HCT116 (cell line): ENCODE measurements at regions not wholly inside any gene's neighbourhood (a gene's known extent, or its start where the extent isn't known, plus 50 kb on each side); places are given as distances from the start of the nearest gene placed in this dataset.

ENCODE experiments used
- ATAC-seq: fragments of 200-7000 bp; cut with Tn5 transposase; 2 replicates; pipeline ENCODE4 v1.9.1; 2020; ENCODE audit warnings: mild to moderate bottlenecking, moderate library complexity
- BruUV-seq: library from RNA; stranded (reverse); fragments of 400-500 nt; replicated peaks from 2 replicates; lab custom pipeline; 2021; lab: Mats Ljungman, UMichigan
- CTCF ChIA-PET: fragments of 300-600 bp; sonication (Branson Sonifier 250); formaldehyde crosslinking; loops from one replicate; lab custom pipeline; 2021; ENCODE audit warnings: antibody characterized with exemption; lab: Charles Lee
- POLR2A ChIA-PET: fragments of 300-600, 350-600 bp; sonication (Branson Sonifier 250); formaldehyde crosslinking; loops from one replicate; lab custom pipeline; 2021; ENCODE audit warnings: antibody characterized with exemption; lab: Charles Lee
- RAD21 ChIA-PET, 2 experiments: fragments of 300-600 bp; sonication (Branson Sonifier 250); formaldehyde crosslinking; loops; one replicate each; lab custom pipeline; 2023; ENCODE audit warnings: low total read pairs in 2 of 2; ENCODE audit not compliant: uncharacterized antibody in 2 of 2, unreplicated experiment in 2 of 2, low non-redundant PET in 1 of 2; lab: Charles Lee
- DNase-seq: peaks from one replicate; pipeline ENCODE4 v3.0.0-alpha.2; 2010; ENCODE audit warnings: low read depth, low spot score
- H2AFZ ChIP-seq: fragments of 200-600 bp; shearing (Covaris generic), sonication (generic); 2 replicates; pipeline ENCODE4 v1.6.1; 2017; ENCODE audit warnings: low read depth, mixed run types, mixed read lengths, antibody characterized with exemption, low read length; ENCODE audit not compliant: poor library complexity, severe bottlenecking
- H3K27ac ChIP-seq: 2 replicates; pipeline ENCODE4 v1.5.1; 2012; ENCODE audit warnings: low read depth, low read length
- H3K27me3 ChIP-seq: fragments of 200-600 bp; sonication (generic); 2 replicates; pipeline ENCODE4 v1.6.1; 2016; ENCODE audit warnings: mixed run types, low read length, mixed read lengths; ENCODE audit not compliant: insufficient read depth
- H3K36me3 ChIP-seq, 2 experiments: fragments of 200-500 bp in 1 of 2; fragments of 200-600 bp in 1 of 2; sonication (Bioruptor generic) in 1 of 2; sonication (generic) in 1 of 2; 2 replicates each; pipeline versions ENCODE4 v1.5.1 to v1.6.1; 2014 to 2016; ENCODE audit warnings: low read length in 2 of 2, inconsistent platforms in 1 of 2, mixed read lengths in 1 of 2, mixed run types in 1 of 2; ENCODE audit not compliant: insufficient read depth in 2 of 2, control insufficient read depth in 1 of 2
- H3K4me1 ChIP-seq, 2 experiments: fragments of 200-600 bp in 1 of 2; sonication (generic) in 1 of 2; 2 replicates each; pipeline versions ENCODE4 v1.5.1 to v1.6.1; 2012 to 2017; ENCODE audit warnings: low read length in 2 of 2, inconsistent platforms in 1 of 2, mild to moderate bottlenecking in 1 of 2, mixed read lengths in 1 of 2, mixed run types in 1 of 2, moderate library complexity in 1 of 2; ENCODE audit not compliant: insufficient read depth in 2 of 2, control insufficient read depth in 1 of 2
- H3K4me2 ChIP-seq: fragments of 200-600 bp; sonication (generic); 2 replicates; pipeline ENCODE4 v1.6.1; 2017; ENCODE audit warnings: mixed run types, low read length, mixed read lengths
- H3K4me3 ChIP-seq, 2 experiments: fragments of 200-600 bp in 1 of 2; sonication (generic) in 1 of 2; replicated peaks in 1 of 2; 2 replicates each; pipeline ENCODE4 v1.5.1; 2011 to 2016; ENCODE audit warnings: low read length in 2 of 2, control low read depth in 1 of 2, low read depth in 1 of 2, mild to moderate bottlenecking in 1 of 2, mixed read lengths in 1 of 2, mixed run types in 1 of 2
- H3K79me2 ChIP-seq: fragments of 200-600 bp; sonication (generic); 2 replicates; pipeline ENCODE4 v1.6.1; 2017; ENCODE audit warnings: mild to moderate bottlenecking, mixed run types, low read length, moderate library complexity, mixed read lengths; ENCODE audit not compliant: insufficient read depth
- H3K9ac ChIP-seq: fragments of 200-600 bp; sonication (generic); 2 replicates; pipeline ENCODE4 v1.6.1; 2016; ENCODE audit warnings: low read length, mixed read lengths
- H3K9me2 ChIP-seq: fragments of 200-600 bp; sonication (generic), shearing (Covaris generic); 2 replicates; pipeline ENCODE4 v1.6.1; 2017; ENCODE audit warnings: mixed run types, mild to moderate bottlenecking, moderate library complexity; ENCODE audit not compliant: insufficient read depth
- H3K9me3 ChIP-seq, 2 experiments: fragments of 200-500 bp in 1 of 2; fragments of 200-600 bp in 1 of 2; sonication (Bioruptor generic) in 1 of 2; sonication (generic) in 1 of 2; 2 replicates each; pipeline ENCODE4 v1.6.1; 2014 to 2017; ENCODE audit warnings: low read length in 2 of 2, mixed read lengths in 2 of 2, inconsistent platforms in 1 of 2, low read depth in 1 of 2, mild to moderate bottlenecking in 1 of 2, mixed run types in 1 of 2, moderate library complexity in 1 of 2; ENCODE audit not compliant: control insufficient read depth in 1 of 2, insufficient read depth in 1 of 2
- H4K20me1 ChIP-seq: fragments of 200-600 bp; sonication (generic), shearing (Covaris generic); 2 replicates; pipeline ENCODE4 v1.6.1; 2017; ENCODE audit warnings: mixed run types, mild to moderate bottlenecking, moderate library complexity; ENCODE audit not compliant: insufficient read depth
- CBX3 ChIP-seq: IDR thresholded peaks from 2 replicates; pipeline ENCODE4 v1.6.1; 2012; ENCODE audit warnings: low read depth
- CEBPB ChIP-seq: IDR thresholded peaks from 2 replicates; pipeline ENCODE4 v1.6.1; 2012; ENCODE audit warnings: low read depth
- EGR1 ChIP-seq: IDR thresholded peaks from 2 replicates; pipeline ENCODE4 v1.6.1; 2012; ENCODE audit warnings: low read depth
- ELF1 ChIP-seq: IDR thresholded peaks from 2 replicates; pipeline ENCODE4 v1.6.1; 2012; ENCODE audit warnings: low read depth, borderline replicate concordance
- EZH2 ChIP-seq: fragments of 200-600 bp; sonication (generic); IDR thresholded peaks from 2 replicates; pipeline ENCODE4 v1.6.1; 2017; ENCODE audit warnings: antibody characterized with exemption, mixed run types
- EZH2phosphoT487 ChIP-seq: fragments of 200-600 bp; IDR thresholded peaks from 2 replicates; pipeline ENCODE4 v1.6.1; 2018; ENCODE audit warnings: antibody characterized with exemption, borderline replicate concordance
- JUND ChIP-seq: IDR thresholded peaks from 2 replicates; pipeline ENCODE4 v1.6.1; 2012
- POLR2A ChIP-seq: IDR thresholded peaks from 2 replicates; pipeline ENCODE4 v1.7.0; 2011; ENCODE audit warnings: borderline replicate concordance; ENCODE audit not compliant: insufficient read depth, insufficient read length; ENCODE audit errors: extremely low read depth
- RAD21 ChIP-seq: IDR thresholded peaks from 2 replicates; pipeline ENCODE4 v1.6.1; 2012; ENCODE audit warnings: low read depth, mild to moderate bottlenecking
- SIN3A ChIP-seq: IDR thresholded peaks from 2 replicates; pipeline ENCODE4 v1.6.1; 2012; ENCODE audit warnings: low read depth
- SRF ChIP-seq: IDR thresholded peaks from 2 replicates; pipeline ENCODE4 v1.6.1; 2012; ENCODE audit warnings: low read depth
- TCF7L2 ChIP-seq: IDR thresholded peaks from 2 replicates; pipeline ENCODE4 v1.7.0; 2011; ENCODE audit warnings: borderline replicate concordance, inconsistent platforms; ENCODE audit not compliant: insufficient read depth, insufficient read length; ENCODE audit errors: extremely low read depth
- ZNF274 ChIP-seq: fragments of 200-500 bp; sonication (Bioruptor generic); IDR thresholded peaks from 2 replicates; pipeline ENCODE4 v1.6.1; 2014; ENCODE audit warnings: mild to moderate bottlenecking, low read depth, low read length, inconsistent platforms
- intact Hi-C: fragments of 100-400 bp; cut with micrococcal nuclease; formaldehyde crosslinking; loops from 2 replicates; pipeline ENCODE4 v1.10.0; 2022
- TF ChIP-seq, protein P1 (sequence below): IDR thresholded peaks from 2 replicates; pipeline ENCODE4 v1.6.1; 2011; ENCODE audit warnings: mild to moderate bottlenecking, low read length, moderate library complexity; ENCODE audit not compliant: insufficient replicate concordance; ENCODE audit errors: extremely low read depth
- TF ChIP-seq, protein P2 (sequence below), 3 experiments: fragments of 200-600 bp in 1 of 3; sonication (generic) in 1 of 3; IDR thresholded peaks in 2 of 3; conservative IDR thresholded peaks in 1 of 3; 2 replicates each; pipeline ENCODE4 v1.5.1; 2012 to 2017; ENCODE audit warnings: low read depth in 2 of 3, low read length in 2 of 3, antibody characterized with exemption in 1 of 3, borderline replicate concordance in 1 of 3, control low read depth in 1 of 3, mild to moderate bottlenecking in 1 of 3, mixed read lengths in 1 of 3, mixed run types in 1 of 3, moderate library complexity in 1 of 3; ENCODE audit not compliant: insufficient read depth in 1 of 3
- TF ChIP-seq, protein P3 (sequence below): IDR thresholded peaks from 2 replicates; pipeline ENCODE4 v1.6.1; 2012

DNA sequence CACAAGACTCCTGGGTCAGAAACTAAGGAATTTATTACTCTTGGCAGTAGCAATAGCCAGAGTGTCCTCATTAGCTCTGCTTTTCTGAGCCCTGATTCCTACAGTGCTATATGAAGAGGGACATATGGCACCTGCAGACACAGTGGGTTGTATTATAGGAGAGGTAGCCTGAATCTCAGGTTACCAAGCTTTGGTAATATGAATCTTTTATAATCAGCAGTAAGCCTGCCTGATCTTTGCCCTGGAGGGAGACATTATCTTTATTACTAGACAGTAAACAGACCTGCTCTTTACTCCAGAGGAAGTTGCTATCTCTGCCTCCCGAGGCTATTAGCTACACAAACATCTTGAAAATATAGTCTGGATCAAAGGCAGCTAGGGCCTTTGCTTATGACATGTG is 62.5 kb upstream of the HOPX start (continued):
- TF ChIP-seq, protein P1, sequence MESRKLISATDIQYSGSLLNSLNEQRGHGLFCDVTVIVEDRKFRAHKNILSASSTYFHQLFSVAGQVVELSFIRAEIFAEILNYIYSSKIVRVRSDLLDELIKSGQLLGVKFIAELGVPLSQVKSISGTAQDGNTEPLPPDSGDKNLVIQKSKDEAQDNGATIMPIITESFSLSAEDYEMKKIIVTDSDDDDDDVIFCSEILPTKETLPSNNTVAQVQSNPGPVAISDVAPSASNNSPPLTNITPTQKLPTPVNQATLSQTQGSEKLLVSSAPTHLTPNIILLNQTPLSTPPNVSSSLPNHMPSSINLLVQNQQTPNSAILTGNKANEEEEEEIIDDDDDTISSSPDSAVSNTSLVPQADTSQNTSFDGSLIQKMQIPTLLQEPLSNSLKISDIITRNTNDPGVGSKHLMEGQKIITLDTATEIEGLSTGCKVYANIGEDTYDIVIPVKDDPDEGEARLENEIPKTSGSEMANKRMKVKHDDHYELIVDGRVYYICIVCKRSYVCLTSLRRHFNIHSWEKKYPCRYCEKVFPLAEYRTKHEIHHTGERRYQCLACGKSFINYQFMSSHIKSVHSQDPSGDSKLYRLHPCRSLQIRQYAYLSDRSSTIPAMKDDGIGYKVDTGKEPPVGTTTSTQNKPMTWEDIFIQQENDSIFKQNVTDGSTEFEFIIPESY, result no peak
- TF ChIP-seq ZNF274, result no peak
- no peak for TF ChIP-seq CEBPB
- no peak for TF ChIP-seq JUND
- TF ChIP-seq CBX3, result no peak
- TF ChIP-seq ELF1, result no peak
- TF ChIP-seq EZH2, result no peak

DNA sequence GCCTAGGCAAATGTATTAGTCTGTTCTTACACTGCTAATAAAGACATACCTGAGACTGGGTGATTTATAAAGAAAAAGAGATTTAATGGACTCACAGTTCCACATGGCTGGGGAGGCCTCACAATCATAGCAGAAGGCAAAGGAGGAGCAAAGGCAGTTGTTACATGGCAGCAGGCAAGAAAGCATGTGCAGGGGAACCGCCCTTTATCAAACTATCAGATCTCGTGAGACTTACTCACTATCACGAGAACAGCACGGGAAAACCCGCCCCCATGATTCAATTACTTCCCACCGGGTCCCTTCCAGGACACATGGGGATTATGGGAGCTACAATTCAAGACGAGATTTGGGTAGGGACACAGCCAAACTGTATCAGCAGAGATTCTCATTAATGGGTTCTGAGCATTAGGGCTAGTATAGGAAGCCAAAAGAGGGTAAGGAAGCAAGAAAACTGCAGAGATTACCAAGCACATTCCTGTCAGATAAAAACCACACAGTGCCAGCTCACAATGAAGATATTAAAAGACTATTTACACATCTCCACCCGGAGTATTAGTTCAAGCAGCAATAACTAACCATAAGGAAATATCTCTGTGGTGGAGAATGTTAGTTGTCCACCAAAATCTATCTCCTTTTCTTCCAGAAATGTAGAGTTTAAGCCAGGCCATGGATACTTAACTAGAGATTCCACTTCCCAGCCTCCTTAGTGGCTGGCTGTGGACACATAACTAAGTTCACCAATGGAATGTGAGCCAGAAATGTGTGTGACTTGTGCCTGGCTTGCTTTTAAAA is 61.2 kb upstream of the HOPX start:
- ChIA-PET POLR2A (no interaction called here), RAD21 (no interaction called here), CTCF (no interaction called here)
- no peaks in the 10 kb centered on the region for H3K79me2 ChIP-seq
- no peak overlapping the region for H3K4me2 ChIP-seq
- ATAC-seq, result no peak
- DNase-seq, result no peak
- intact Hi-C loops, result no loop called here
- H2AFZ ChIP-seq, result no peak overlapping the region
- no peaks in the 10 kb centered on the region for H3K9me3 ChIP-seq
- no peak for TF ChIP-seq ZNF274
- TF ChIP-seq SRF, result no peak
- TF ChIP-seq TCF7L2, result no peak
- TF ChIP-seq POLR2A, result no peak
- TF ChIP-seq EGR1, result no peak
- TF ChIP-seq, protein P2, sequence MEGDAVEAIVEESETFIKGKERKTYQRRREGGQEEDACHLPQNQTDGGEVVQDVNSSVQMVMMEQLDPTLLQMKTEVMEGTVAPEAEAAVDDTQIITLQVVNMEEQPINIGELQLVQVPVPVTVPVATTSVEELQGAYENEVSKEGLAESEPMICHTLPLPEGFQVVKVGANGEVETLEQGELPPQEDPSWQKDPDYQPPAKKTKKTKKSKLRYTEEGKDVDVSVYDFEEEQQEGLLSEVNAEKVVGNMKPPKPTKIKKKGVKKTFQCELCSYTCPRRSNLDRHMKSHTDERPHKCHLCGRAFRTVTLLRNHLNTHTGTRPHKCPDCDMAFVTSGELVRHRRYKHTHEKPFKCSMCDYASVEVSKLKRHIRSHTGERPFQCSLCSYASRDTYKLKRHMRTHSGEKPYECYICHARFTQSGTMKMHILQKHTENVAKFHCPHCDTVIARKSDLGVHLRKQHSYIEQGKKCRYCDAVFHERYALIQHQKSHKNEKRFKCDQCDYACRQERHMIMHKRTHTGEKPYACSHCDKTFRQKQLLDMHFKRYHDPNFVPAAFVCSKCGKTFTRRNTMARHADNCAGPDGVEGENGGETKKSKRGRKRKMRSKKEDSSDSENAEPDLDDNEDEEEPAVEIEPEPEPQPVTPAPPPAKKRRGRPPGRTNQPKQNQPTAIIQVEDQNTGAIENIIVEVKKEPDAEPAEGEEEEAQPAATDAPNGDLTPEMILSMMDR (IDR thresholded peaks at IDR 0.05 in 2 of 3, conservative IDR thresholded peaks at IDR 0.05 in 1 of 3; ENCODE audit: borderline replicate concordance in 1 of 3, insufficient read depth in 1 of 3, low read depth in 2 of 3, low read length in 2 of 3), result no peak
- TF ChIP-seq SIN3A, result no peak
- TF ChIP-seq, protein P3, sequence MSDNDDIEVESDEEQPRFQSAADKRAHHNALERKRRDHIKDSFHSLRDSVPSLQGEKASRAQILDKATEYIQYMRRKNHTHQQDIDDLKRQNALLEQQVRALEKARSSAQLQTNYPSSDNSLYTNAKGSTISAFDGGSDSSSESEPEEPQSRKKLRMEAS, result no peak
- no peak for TF ChIP-seq CEBPB
- TF ChIP-seq ELF1, result no peak
- no peak for TF ChIP-seq JUND
- no peak for TF ChIP-seq EZH2phosphoT487
- no peak for TF ChIP-seq RAD21
- TF ChIP-seq CBX3, result no peak
- no peak for TF ChIP-seq EZH2
- TF ChIP-seq, all 23 proteins: peak for 0
- Histone ChIP-seq H3K9ac (no peak overlapping the region), H3K4me1 (no peaks in the 10 kb centered on the region; a peak in 1 of 4 replicates), H3K27me3 (no peaks in the 10 kb centered on the region), H3K4me3 (no peak overlapping the region), H3K9me2 (no peaks in the 10 kb centered on the region), H4K20me1 (no peaks in the 10 kb centered on the region), H3K36me3 (no peaks in the 10 kb centered on the region), H3K27ac (no peak overlapping the region)
- no TSS peak for BruUV-seq
